ENCODE measurements at regions not wholly inside any gene's neighbourhood (a gene's known extent, or its start where the extent isn't known, plus 50 kb on each side); places are given as distances from the start of the nearest gene placed in this dataset.

DNA sequence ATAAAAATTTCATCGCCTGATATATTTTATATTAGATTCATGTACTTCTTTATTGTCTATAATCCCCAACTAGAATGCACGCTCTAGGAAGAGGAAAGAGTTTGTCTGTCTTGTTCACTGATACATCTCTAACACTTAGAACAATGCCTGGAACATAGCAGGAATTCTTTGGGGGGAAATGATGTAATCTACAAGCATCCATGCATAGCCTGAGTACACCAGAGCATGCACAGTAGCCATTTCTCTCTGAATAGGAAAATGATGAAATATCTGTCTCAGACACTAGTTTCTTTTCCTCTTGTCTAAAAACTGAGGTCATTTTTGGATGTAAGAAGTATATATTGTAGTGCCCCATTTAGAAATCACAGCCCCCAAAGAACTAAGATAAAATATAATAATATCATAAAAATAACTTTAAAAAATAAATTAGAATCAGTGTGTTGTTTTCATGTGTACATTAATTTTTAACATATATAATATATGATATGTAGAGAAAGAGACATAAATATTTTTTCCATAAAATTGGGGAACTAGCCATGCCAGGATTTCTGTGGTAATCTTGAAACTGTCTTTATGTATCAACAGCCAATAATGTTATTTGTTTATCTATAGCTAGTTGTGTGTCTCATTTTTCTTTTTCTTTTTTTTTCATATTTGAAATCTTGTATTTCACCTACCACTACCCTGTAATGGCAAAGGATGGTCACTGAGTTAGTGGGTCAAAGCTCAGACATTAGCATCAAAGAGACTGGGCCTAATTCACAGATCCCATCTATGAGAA is 155.6 kb upstream of the TMCC3 start:
- TF ChIP-seq KLF9 (CRISPR knock-in tag; IDR thresholded peaks at IDR 0.05; ENCODE audit: low read depth) (no peak), CHD4 (IDR thresholded peaks at IDR 0.05; ENCODE audit: borderline replicate concordance, low read length) (no peak)
